C4-2B (cell line): ENCODE measurements at regions not wholly inside any gene's neighbourhood (a gene's known extent, or its start where the extent isn't known, plus 50 kb on each side); places are given as distances from the start of the nearest gene placed in this dataset.
A peak's percentile ranks its signal among the peaks of the same experiment; 100 is the strongest.

Source experiments
- H3K27ac ChIP-seq: fragments of 450-650 bp; 2 replicates; pipeline ENCODE4 v1.5.1; 2017
- CTCF ChIP-seq: fragments of 450-650 bp; conservative IDR thresholded peaks from 2 replicates; pipeline ENCODE4 v1.5.1; 2017; ENCODE audit warnings: mild to moderate bottlenecking
- ZFX ChIP-seq: fragments of 450-650 bp; IDR thresholded peaks from 2 replicates; pipeline ENCODE4 v1.6.1; 2017

GRCh38 chr3:59311231-59311630, 261.4 kb upstream of the CFAP20DC start:
- no peak overlapping the region for H3K27ac ChIP-seq
- TF ChIP-seq CTCF (no peak), ZFX (no peak)

- TF ChIP-seq CTCF (no peak), ZFX (no peak)
- H3K27ac ChIP-seq = no peak overlapping the region
Measured at GRCh38 chr3:59310736-59311135, 260.9 kb upstream of the CFAP20DC start.

- TF ChIP-seq ZFX (no peak), CTCF (peak; percentile 10; the same call in 1 of the 2 replicates)
- H3K27ac ChIP-seq = no peak overlapping the region
Measured at GRCh38 chr3:59308684-59309083, 258.9 kb upstream of the CFAP20DC start.

GRCh38 chr3:59308001-59308400, 258.2 kb upstream of the CFAP20DC start:
- no peak overlapping the region for H3K27ac ChIP-seq
- TF ChIP-seq CTCF = no peak

GRCh38 chr3:59306436-59306835, 256.6 kb upstream of the CFAP20DC start:
- no peak overlapping the region for H3K27ac ChIP-seq
- no peak for TF ChIP-seq CTCF
- no peak for TF ChIP-seq ZFX

- H3K27ac ChIP-seq = no peak overlapping the region
- no peak for TF ChIP-seq ZFX
- no peak for TF ChIP-seq CTCF
Measured at GRCh38 chr3:59304296-59304695, 254.5 kb upstream of the CFAP20DC start.

- no peak overlapping the region for H3K27ac ChIP-seq
- no peak for TF ChIP-seq ZFX
- TF ChIP-seq CTCF = no peak
Measured at GRCh38 chr3:59303452-59303851, 253.6 kb upstream of the CFAP20DC start.
